ENCODE measurements at regions not wholly inside any gene's neighbourhood (a gene's known extent, or its start where the extent isn't known, plus 50 kb on each side); places are given as distances from the start of the nearest gene placed in this dataset.

DNA sequence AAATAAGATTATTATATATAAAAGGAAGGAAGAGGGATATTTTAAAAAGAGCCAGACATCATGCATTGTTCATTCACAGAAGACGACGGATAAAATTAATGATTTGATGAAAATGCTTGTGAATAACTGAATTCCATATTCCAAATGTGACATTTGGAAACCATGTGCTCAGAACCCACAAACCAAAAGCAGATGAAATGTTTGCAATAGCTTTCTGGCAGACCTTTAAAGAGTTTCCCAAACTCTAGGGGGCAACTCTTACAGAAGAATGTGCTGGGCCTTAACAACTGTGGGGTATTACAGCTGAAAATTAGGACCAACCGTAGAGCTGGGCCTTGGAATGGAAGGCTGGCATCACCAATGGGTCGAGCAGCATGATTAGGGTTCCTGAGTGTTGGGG, 471.0 kb downstream of the EFNA5 start:
- H3K4me1 ChIP-seq (ENCODE audit: control insufficient read depth in 2 of 2, insufficient read depth in 2 of 2, low read length in 2 of 2), result no peaks in the 10 kb centered on the region
- DNase-seq (no peak), ATAC-seq (ENCODE audit: low read depth) (no peak)
- ChIA-PET POLR2A (no interaction called here), CTCF (no interaction called here)
- H3K4me3 Mint-ChIP-seq, result no peak overlapping the region
- no peak overlapping the region for H3K4me3 ChIP-seq (ENCODE audit: control extremely low read depth in 1 of 5, extremely low read depth in 1 of 5, insufficient read depth in 1 of 5, low read depth in 2 of 5, low read length in 4 of 5)
- no peak overlapping the region for H3K4me2 ChIP-seq (replicated peaks; ENCODE audit: low read depth, low read length, poor library complexity, severe bottlenecking)
- no peaks in the 10 kb centered on the region for H3K4me1 Mint-ChIP-seq
- H3K9me3 Mint-ChIP-seq (ENCODE audit: insufficient read depth), result no peaks in the 10 kb centered on the region
- intact Hi-C loops (cut with micrococcal nuclease), result no loop called here
- TF ChIP-seq EZH2 (IDR thresholded peaks at IDR 0.05; ENCODE audit: borderline replicate concordance, insufficient read depth, low read depth, low read length, poor library complexity, severe bottlenecking), result no peak
- H3K36me3 ChIP-seq (replicated peaks in 1 of 2; ENCODE audit: control extremely low read depth in 1 of 2, control insufficient read depth in 1 of 2, extremely low read depth in 1 of 2, insufficient read depth in 2 of 2, low read length in 1 of 2), result no peaks in the 10 kb centered on the region
- H2AFZ ChIP-seq (ENCODE audit: insufficient read depth, low read depth, low read length, poor library complexity, severe bottlenecking), result no peak overlapping the region
- H3K9me3 ChIP-seq (ENCODE audit: control extremely low read depth in 1 of 3, control insufficient read depth in 2 of 3, insufficient read depth in 1 of 3, low read length in 2 of 3), result no peaks in the 10 kb centered on the region
- WGBS (ENCODE audit: insufficient coverage), result no CpG with 5 or more reads among the region's 4 CpGs
- no peak overlapping the region for H3K27ac Mint-ChIP-seq
- H3K27ac ChIP-seq (ENCODE audit: low read length in 2 of 2), result no peak overlapping the region
- no peaks in the 10 kb centered on the region for H3K27me3 ChIP-seq (replicated peaks in 1 of 4; ENCODE audit: control extremely low read depth in 1 of 4, control insufficient read depth in 3 of 4, insufficient read depth in 4 of 4, low read length in 3 of 4)
- no peaks in the 10 kb centered on the region for H3K79me2 ChIP-seq (ENCODE audit: control insufficient read depth, insufficient read depth, low read length)
- H4K20me1 ChIP-seq (ENCODE audit: control insufficient read depth, insufficient read depth, low read length, poor library complexity, severe bottlenecking), result no peaks in the 10 kb centered on the region
- H3K9ac ChIP-seq (ENCODE audit: low read length), result no peak overlapping the region
- no peaks in the 10 kb centered on the region for H3K27me3 Mint-ChIP-seq

DNA sequence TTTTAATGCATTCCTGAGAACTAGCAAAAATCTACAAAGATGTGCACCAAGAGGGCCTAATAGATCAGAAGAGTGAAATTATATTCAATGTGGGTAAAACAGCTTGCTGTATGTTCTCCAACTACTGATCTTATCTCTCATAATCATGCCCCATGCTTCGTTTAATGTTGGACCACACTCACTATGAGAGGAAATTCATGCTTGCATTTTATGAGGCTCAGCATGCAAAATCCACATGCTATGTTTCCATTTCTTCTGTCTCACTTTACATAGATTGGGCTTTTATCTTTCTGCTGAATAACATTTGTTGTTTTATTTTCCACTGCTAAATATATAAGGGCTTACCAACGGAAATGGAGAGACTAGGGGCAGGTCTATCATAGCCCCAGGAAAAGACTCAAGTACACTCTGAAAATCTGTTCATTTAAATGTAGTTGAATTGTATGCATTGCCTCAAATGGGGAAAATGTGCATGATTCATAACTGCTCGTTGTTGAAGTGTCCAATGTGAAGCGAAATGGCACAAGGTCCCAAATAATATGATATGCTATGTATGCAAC, 474.2 kb downstream of the EFNA5 start:
- no peak overlapping the region for H3K4me2 ChIP-seq (replicated peaks; ENCODE audit: low read depth, low read length, poor library complexity, severe bottlenecking)
- H3K4me3 Mint-ChIP-seq, result no peak overlapping the region
- 100% methylated on average over 1 of the region's 4 CpGs for WGBS (ENCODE audit: insufficient coverage)
- no peaks in the 10 kb centered on the region for H3K4me1 ChIP-seq (ENCODE audit: control insufficient read depth in 2 of 2, insufficient read depth in 2 of 2, low read length in 2 of 2)
- H4K20me1 ChIP-seq (ENCODE audit: control insufficient read depth, insufficient read depth, low read length, poor library complexity, severe bottlenecking), result no peaks in the 10 kb centered on the region
- no peaks in the 10 kb centered on the region for H3K79me2 ChIP-seq (ENCODE audit: control insufficient read depth, insufficient read depth, low read length)
- ATAC-seq (ENCODE audit: low read depth), result no peak
- DNase-seq, result no peak
- POLR2A ChIA-PET, result no interaction called here
- no peaks in the 10 kb centered on the region for H3K9me3 Mint-ChIP-seq (ENCODE audit: insufficient read depth)
- H3K27ac ChIP-seq (ENCODE audit: low read length in 2 of 2), result no peak overlapping the region
- no peaks in the 10 kb centered on the region for H3K27me3 ChIP-seq (replicated peaks in 1 of 4; ENCODE audit: control extremely low read depth in 1 of 4, control insufficient read depth in 3 of 4, insufficient read depth in 4 of 4, low read length in 3 of 4)
- no peaks in the 10 kb centered on the region for H3K36me3 ChIP-seq (replicated peaks in 1 of 2; ENCODE audit: control extremely low read depth in 1 of 2, control insufficient read depth in 1 of 2, extremely low read depth in 1 of 2, insufficient read depth in 2 of 2, low read length in 1 of 2)
- intact Hi-C loops (cut with micrococcal nuclease), result no loop called here
- no peak overlapping the region for H2AFZ ChIP-seq (ENCODE audit: insufficient read depth, low read depth, low read length, poor library complexity, severe bottlenecking)
- H3K27me3 Mint-ChIP-seq, result no peaks in the 10 kb centered on the region
- H3K9ac ChIP-seq (ENCODE audit: low read length), result no peak overlapping the region
- no peak overlapping the region for H3K4me3 ChIP-seq (ENCODE audit: control extremely low read depth in 1 of 5, extremely low read depth in 1 of 5, insufficient read depth in 1 of 5, low read depth in 2 of 5, low read length in 4 of 5)
- no peak for TF ChIP-seq EZH2 (IDR thresholded peaks at IDR 0.05; ENCODE audit: borderline replicate concordance, insufficient read depth, low read depth, low read length, poor library complexity, severe bottlenecking)
- TF ChIP-seq, protein P1, sequence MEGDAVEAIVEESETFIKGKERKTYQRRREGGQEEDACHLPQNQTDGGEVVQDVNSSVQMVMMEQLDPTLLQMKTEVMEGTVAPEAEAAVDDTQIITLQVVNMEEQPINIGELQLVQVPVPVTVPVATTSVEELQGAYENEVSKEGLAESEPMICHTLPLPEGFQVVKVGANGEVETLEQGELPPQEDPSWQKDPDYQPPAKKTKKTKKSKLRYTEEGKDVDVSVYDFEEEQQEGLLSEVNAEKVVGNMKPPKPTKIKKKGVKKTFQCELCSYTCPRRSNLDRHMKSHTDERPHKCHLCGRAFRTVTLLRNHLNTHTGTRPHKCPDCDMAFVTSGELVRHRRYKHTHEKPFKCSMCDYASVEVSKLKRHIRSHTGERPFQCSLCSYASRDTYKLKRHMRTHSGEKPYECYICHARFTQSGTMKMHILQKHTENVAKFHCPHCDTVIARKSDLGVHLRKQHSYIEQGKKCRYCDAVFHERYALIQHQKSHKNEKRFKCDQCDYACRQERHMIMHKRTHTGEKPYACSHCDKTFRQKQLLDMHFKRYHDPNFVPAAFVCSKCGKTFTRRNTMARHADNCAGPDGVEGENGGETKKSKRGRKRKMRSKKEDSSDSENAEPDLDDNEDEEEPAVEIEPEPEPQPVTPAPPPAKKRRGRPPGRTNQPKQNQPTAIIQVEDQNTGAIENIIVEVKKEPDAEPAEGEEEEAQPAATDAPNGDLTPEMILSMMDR (IDR thresholded peaks at IDR 0.05), result no peak
- H3K9me3 ChIP-seq (ENCODE audit: control extremely low read depth in 1 of 3, control insufficient read depth in 2 of 3, insufficient read depth in 1 of 3, low read length in 2 of 3), result no peaks in the 10 kb centered on the region
- no peaks in the 10 kb centered on the region for H3K4me1 Mint-ChIP-seq
- no peak overlapping the region for H3K27ac Mint-ChIP-seq
- CTCF ChIA-PET, result no interaction called here
